ENCODE measurements at regions not wholly inside any gene's neighbourhood (a gene's known extent, or its start where the extent isn't known, plus 50 kb on each side); places are given as distances from the start of the nearest gene placed in this dataset.
A peak's percentile ranks its signal among the peaks of the same experiment; 100 is the strongest.

DNA sequence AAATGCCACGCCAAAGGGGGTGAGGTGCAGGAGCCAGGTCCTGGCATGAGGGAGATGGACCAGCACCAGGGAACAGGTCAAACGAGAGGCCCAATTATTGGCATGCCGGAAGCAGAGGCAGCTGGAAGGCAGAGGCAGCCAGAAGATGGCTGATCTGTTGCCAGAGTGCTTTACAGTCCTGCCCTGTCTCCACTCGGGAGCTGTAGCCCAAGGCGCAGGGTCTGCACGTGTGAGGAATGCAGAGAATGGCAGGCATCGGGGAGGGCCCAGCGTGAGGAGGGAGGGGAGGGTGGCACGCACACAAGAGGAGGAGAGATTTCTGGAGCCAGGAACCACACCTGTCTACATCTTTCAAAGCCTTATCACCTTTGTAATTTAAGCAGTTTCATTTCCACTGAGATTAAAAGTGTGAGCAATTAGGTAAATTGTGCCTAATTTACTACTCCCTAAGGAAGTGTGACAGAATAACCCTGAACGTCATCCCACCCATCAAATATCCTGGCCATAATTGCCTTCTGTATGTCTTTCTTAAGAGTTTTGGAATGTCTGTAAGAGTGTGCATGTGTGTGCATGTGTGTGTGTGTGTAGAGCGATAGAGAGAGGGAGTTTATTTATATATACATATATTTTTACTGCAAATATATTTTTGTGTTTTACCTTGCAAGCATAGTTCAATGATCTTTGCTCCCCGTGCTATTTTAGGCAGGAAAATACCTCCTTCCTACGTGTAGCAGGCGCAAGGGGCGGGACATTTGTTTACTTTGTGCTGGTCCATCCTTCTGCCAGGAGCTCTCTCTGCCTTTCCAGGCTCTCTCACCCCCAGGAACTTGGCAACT, 125.5 kb upstream of the SERBP1 start:
- Histone ChIP-seq H3K27ac (no peak overlapping the region), H3K4me1 (peaks cover 0 to 6% of the 10 kb centered on the region in 2 donors), H3K9me3 (no peaks in the 10 kb centered on the region), H3K36me3 (no peaks in the 10 kb centered on the region), H3K4me3 (no peak overlapping the region), H3K27me3 (no peaks in the 10 kb centered on the region)
- intact Hi-C loops (cut with DNase I): no loop called here
- DNase-seq (ENCODE audit: low spot score in 2 of 2): no peak
- TF ChIP-seq CTCF (IDR thresholded peaks at IDR 0.05): no peak

DNA sequence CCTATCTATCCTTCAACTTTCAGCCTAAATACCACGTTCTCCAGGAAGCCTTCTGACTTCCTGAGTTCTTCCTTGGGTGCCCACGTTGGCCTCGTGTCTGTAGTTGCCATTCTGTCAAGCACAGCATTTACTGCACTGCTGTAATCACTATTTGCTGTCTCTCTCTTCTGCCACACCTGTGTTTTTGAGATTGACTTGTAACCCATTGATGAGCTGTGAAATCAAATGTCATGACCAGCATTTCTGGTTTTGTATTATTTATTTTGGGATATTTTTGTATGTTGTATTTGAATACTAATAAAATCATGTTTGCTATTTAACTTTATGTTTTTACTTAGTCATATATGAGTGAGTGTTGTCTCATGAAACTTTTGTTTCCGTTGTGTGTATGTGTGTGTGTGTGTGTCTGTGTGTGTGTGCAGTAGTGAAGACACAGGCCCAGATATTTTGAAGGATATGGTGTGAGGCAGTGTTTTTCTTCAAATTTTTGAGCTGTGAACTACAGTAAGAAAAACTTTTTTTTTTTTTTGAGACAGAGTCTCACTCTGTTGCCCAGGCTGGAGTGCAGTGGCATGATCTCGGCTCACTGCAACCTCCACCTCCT, 126.2 kb upstream of the SERBP1 start:
- no peak overlapping the region for H3K4me3 ChIP-seq
- no peak overlapping the region for H3K27ac ChIP-seq
- intact Hi-C loops (cut with DNase I): no loop called here

GRCh38 chr1:67557696-67558448, 127.1 kb upstream of the GADD45A start:
- Histone ChIP-seq H3K9me3 (no peaks in the 10 kb centered on the region), H3K27ac (no peak overlapping the region)
- intact Hi-C loops (cut with DNase I): no loop called here

More for the DNA sequence above, 126.2 kb upstream of the SERBP1 start:
- Histone ChIP-seq H3K27me3 (no peaks in the 10 kb centered on the region), H3K36me3 (no peaks in the 10 kb centered on the region), H3K4me1 (peaks cover 0 to 8% of the 10 kb centered on the region in 2 donors), H3K9me3 (no peaks in the 10 kb centered on the region)
- DNase-seq (ENCODE audit: low spot score in 2 of 2): no peak
- TF ChIP-seq CTCF (IDR thresholded peaks at IDR 0.05): no peak

GRCh38 chr1:67558449-67559193, 126.4 kb upstream of the GADD45A start:
- H3K4me3 ChIP-seq: peak overlapping the region in 1 of 2 donors; percentile 59
- no peak for DNase-seq (ENCODE audit: low spot score in 2 of 2)
- H3K27ac ChIP-seq: peak overlapping the region; percentile 49 to 58
- no peak for TF ChIP-seq CTCF (IDR thresholded peaks at IDR 0.05)
- peaks cover 2 to 12% of the 10 kb centered on the region in 2 donors for H3K4me1 ChIP-seq
- no peaks in the 10 kb centered on the region for H3K27me3 ChIP-seq
- intact Hi-C loops (cut with DNase I): no loop called here
- H3K36me3 ChIP-seq: no peaks in the 10 kb centered on the region
- no peaks in the 10 kb centered on the region for H3K9me3 ChIP-seq

More at GRCh38 chr1:67557696-67558448, 127.1 kb upstream of the GADD45A start:
- H3K36me3 ChIP-seq: no peaks in the 10 kb centered on the region
- no peak overlapping the region for H3K4me3 ChIP-seq
- no peak for TF ChIP-seq CTCF (IDR thresholded peaks at IDR 0.05)
- DNase-seq (ENCODE audit: low spot score in 2 of 2): no peak
- H3K4me1 ChIP-seq: peaks cover 2 to 12% of the 10 kb centered on the region in 2 donors
- H3K27me3 ChIP-seq: no peaks in the 10 kb centered on the region

DNA sequence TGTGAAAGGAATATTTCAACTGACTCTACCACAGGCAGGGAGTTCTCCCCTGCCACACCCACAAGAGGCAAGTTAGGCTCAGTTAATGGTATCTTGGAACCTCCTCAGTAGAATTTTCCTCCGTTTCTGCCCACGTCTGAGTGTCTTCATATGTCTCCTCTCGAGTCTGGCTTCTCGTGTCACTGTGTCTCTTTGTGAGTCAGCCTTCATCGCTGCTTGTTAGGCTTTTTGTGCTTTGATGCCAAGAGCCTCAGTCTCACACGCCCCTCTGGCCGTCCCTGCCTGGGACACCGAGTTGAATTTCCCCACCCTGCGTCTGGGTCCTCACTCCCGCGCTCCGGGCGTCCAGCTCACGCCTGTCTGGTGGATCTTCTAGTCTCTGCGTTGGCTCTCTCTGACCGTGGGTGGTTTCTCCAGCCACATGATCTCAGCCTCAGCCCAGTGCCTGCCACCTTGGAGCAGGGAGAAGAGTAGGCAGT, 125.7 kb upstream of the GADD45A start:
- peak in 1 of 2 donors; percentile 83 for DNase-seq (ENCODE audit: low spot score in 2 of 2)
- Histone ChIP-seq H3K27ac (peak overlapping the region; percentile 49 to 58), H3K4me3 (peak overlapping the region; percentile 9 to 59), H3K4me1 (peaks cover 2 to 12% of the 10 kb centered on the region in 2 donors), H3K27me3 (no peaks in the 10 kb centered on the region), H3K9me3 (no peaks in the 10 kb centered on the region), H3K36me3 (no peaks in the 10 kb centered on the region)
- intact Hi-C loops (cut with DNase I): no loop called here
- no peak for TF ChIP-seq CTCF (IDR thresholded peaks at IDR 0.05)
